ENCODE measurements at regions not wholly inside any gene's neighbourhood (a gene's known extent, or its start where the extent isn't known, plus 50 kb on each side); places are given as distances from the start of the nearest gene placed in this dataset.

DNA sequence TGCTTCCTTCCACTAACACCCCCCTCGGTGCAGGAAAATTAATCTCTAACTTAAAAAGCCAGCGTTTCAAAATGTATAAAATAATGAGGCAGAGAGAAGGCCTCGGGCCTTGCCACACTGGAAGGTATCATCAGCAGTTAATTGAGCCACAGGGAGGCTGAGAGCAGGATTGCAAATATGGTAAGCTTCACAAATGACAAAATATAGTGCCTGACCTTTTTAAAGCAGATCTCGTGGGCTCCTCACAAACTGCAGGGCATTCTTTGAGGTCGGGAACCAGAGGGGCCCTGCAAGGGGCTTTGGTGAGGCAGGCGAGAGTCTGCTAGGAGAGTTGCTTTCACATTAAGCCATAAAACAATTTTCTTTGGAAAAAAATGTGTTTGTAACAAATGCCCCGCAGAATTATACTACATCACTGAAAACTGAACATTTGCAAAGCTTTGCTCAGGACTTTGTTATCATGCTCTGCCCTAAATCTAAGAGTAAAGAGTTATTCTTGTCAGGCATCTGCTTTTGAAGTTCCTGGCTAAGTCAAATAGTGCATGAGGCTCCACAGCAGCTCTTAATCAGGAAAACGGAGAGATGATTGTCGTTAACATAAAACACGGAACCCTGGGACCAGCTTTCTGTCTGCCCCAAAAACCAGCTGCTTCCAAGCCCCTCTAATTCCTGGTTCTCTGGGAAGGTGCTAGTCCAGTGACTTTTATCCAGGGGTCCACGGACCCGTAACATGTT lies 61.4 kb upstream of the SYT13 start:
- no peak for DNase-seq (ENCODE audit: low spot score)

- DNase-seq (ENCODE audit: low spot score), result no peak
Measured at GRCh38 chr11:45345491-45345890, 59.4 kb upstream of the SYT13 start.

GRCh38 chr11:45344028-45344427 lies 57.9 kb upstream of the SYT13 start:
- no peak for DNase-seq (ENCODE audit: low spot score)

GRCh38 chr11:45343444-45343843 lies 57.3 kb upstream of the SYT13 start:
- no peak for DNase-seq (ENCODE audit: low spot score)

DNA sequence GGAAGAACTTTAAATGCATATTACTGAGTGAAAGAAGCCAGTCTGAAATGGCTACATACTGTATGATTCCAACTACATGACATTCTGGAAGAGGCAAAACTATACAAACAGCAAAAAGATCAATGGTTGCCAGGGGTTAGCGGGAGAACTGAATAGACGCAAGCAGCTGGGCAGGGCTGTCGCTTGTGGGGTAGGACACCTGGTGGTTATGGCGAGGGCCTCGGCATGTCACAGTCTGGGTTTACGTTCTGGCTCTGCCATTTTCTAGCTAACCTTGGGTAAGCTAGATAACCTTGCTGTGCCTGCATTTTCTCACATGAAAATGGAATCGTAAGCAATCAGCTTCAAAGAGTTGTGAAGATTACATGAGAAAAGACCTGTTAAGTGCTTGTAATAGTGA lies 55.2 kb upstream of the SYT13 start:
- no peak for DNase-seq (ENCODE audit: low spot score)

DNA sequence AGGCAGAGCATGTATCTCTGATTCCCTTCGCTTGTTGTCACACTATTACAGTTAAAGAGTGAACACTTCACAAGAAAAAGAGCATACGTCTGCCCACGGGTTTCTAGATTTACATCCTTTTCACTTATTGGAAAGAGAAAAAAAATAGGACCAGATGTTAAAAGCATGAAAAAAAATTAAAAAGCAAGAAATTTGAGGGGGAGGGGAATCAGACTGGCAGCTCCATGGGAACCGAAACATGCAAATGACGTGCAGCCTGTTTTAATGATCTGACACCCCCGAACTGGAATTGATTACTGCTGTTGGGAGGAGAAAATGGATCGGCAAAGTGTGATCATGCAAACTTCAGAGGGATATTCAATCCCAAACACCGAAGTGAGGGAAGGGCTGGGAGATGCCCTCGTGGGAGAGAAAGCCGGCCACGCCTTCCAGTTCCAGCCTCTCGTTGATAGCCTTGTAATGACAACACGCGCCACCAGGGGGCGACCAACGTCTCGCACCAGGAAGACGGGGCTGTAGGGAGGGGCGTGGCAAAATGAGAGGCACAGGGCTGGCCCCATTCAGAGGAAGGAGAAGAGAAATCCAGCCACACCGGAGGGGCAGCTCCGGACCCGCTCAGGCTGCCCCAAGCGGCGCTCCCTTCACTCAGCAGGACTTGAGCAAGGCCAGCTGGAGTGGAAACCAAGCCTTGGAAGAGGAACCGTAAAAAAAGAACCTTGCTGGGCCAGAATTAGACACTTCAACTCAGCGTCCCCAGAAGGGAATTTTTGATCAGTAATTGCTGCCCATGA lies 53.8 kb upstream of the SYT13 start:
- peak; percentile 96 for DNase-seq (ENCODE audit: low spot score)

DNA sequence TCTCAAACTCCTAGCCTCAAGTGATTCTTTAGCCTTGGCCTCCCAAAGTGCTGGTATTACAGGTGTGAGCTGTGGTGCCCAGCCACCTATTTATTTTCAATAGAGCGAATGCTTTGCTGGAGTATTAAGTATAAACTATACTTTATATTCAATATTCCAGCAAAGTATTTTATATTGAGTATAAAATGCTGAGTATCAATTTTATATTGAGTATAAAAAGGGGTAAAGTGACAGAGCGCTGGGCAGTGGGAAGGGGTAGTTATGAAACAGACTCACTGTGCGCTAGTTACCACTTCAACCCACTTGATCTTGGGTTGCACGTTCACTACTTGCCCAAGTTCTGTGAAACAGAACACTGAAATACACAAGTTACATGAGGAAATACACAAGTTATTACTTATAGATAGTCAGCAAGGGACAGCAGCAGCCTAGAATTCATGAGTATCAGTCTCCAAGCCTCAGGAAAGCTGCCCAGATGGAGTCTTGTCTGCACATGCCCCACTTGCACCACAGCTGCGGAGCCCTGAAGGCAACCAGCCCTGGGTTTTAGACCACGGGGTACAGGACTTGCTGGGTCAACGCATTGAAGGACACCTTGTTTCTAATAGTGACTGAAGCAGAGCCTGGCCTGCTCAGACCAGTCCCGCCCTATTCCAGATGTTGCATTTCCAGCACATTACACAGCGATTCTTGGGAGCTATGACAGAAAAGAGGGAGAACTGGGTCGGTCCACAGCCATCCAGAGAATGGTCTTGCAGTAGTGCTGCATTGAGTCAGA lies 51.6 kb upstream of the SYT13 start:
- DNase-seq (ENCODE audit: low spot score), result no peak

DNA sequence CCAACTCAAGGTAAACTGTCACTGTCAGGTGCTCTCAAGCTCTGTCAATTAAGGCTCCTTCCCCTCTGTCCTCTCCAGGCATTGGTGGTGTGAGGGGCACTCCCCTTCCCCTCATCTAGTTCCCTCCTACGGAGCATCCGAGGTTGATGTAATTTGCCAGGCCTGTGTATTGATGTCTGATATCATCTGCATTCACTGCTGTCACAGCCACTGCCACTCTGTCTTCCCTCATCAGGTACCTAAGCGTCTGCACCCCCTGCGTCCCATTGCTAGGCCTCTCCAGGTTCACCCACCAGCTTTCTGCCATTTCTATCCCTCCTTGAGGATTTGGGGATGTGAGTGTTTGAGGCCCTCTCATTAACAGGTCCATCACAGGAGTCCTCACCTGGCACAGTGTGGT lies 50.0 kb upstream of the SYT13 start:
- DNase-seq (ENCODE audit: low spot score), result no peak
